Medulla oblongata (tissue), 1 donor: ENCODE measurements at regions not wholly inside any gene's neighbourhood (a gene's known extent, or its start where the extent isn't known, plus 50 kb on each side); places are given as distances from the start of the nearest gene placed in this dataset.

Experiments used
- DNase-seq: peaks from one replicate; pipeline ENCODE4 v3.0.0-alpha.2; 2015; ENCODE audit errors: extremely low spot score

GRCh38 chr11:80532633-80533232 lies 1091.9 kb upstream of the TENM4 start:
- DNase-seq = no peak

- DNase-seq = no peak
Observed at GRCh38 chr11:80529726-80530125, 1088.9 kb upstream of the TENM4 start.

GRCh38 chr11:80525663-80526405 lies 1085.0 kb upstream of the TENM4 start:
- DNase-seq = no peak

GRCh38 chr11:80524349-80524748 lies 1083.5 kb upstream of the TENM4 start:
- DNase-seq = no peak

- no peak for DNase-seq
Observed at GRCh38 chr11:80523057-80523456, 1082.2 kb upstream of the TENM4 start.

- DNase-seq = no peak
Observed at GRCh38 chr11:80521592-80521991, 1080.8 kb upstream of the TENM4 start.

GRCh38 chr11:80520507-80520887 lies 1079.7 kb upstream of the TENM4 start:
- DNase-seq = no peak

GRCh38 chr11:80519596-80520506 lies 1079.0 kb upstream of the TENM4 start:
- DNase-seq = no peak

- no peak for DNase-seq
Observed at GRCh38 chr11:80517701-80518100, 1076.9 kb upstream of the TENM4 start.

GRCh38 chr11:80515097-80515496 lies 1074.3 kb upstream of the TENM4 start:
- no peak for DNase-seq

GRCh38 chr11:80512491-80512890 lies 1071.7 kb upstream of the TENM4 start:
- DNase-seq = no peak

GRCh38 chr11:80505771-80506170 lies 1064.9 kb upstream of the TENM4 start:
- no peak for DNase-seq

- no peak for DNase-seq
Observed at GRCh38 chr11:80503990-80504389, 1063.2 kb upstream of the TENM4 start.

- DNase-seq = no peak
Observed at GRCh38 chr11:80502511-80502910, 1061.7 kb upstream of the TENM4 start.

GRCh38 chr11:80495116-80495515 lies 1054.3 kb upstream of the TENM4 start:
- no peak for DNase-seq

- DNase-seq = no peak
Observed at GRCh38 chr11:80487952-80488351, 1047.1 kb upstream of the TENM4 start.

GRCh38 chr11:80486678-80487077 lies 1045.8 kb upstream of the TENM4 start:
- no peak for DNase-seq

GRCh38 chr11:80477178-80477577 lies 1036.3 kb upstream of the TENM4 start:
- DNase-seq = no peak

- no peak for DNase-seq
Observed at GRCh38 chr11:80473562-80473961, 1032.7 kb upstream of the TENM4 start.

- DNase-seq = no peak
Observed at GRCh38 chr11:80469871-80470270, 1029.0 kb upstream of the TENM4 start.

- no peak for DNase-seq
Observed at GRCh38 chr11:80466570-80466969, 1025.7 kb upstream of the TENM4 start.

- no peak for DNase-seq
Observed at GRCh38 chr11:80462211-80462610, 1021.4 kb upstream of the TENM4 start.

GRCh38 chr11:80458376-80458775 lies 1017.5 kb upstream of the TENM4 start:
- DNase-seq = no peak
